GM12891 (cell line): ENCODE measurements at regions not wholly inside any gene's neighbourhood (a gene's known extent, or its start where the extent isn't known, plus 50 kb on each side); places are given as distances from the start of the nearest gene placed in this dataset.

Source experiments
- DNase-seq: peaks from one replicate; pipeline ENCODE4 v3.0.0; 2011; ENCODE audit warnings: low spot score; ENCODE audit not compliant: insufficient read length
- FAIRE-seq: peaks from 2 replicates; lab custom pipeline; 2011; peaks lifted over from hg19 to GRCh38; lab: Jason Lieb, UNC
- PAX5 ChIP-seq: IDR thresholded peaks from 2 replicates; pipeline ENCODE4 v1.6.1; 2011; ENCODE audit warnings: low read length, moderate library complexity, mild to moderate bottlenecking; ENCODE audit not compliant: insufficient read depth, severe bottlenecking
- POLR2A ChIP-seq: IDR thresholded peaks from 2 replicates; pipeline ENCODE4 v1.6.1; 2011; ENCODE audit warnings: low read depth, low read length, control low read depth
- POLR2AphosphoS5 ChIP-seq: IDR thresholded peaks from 2 replicates; pipeline ENCODE4 v1.6.1; 2011; ENCODE audit warnings: low read depth, low read length, control low read depth
- POU2F2 ChIP-seq: IDR thresholded peaks from 2 replicates; pipeline ENCODE4 v1.6.1; 2011; ENCODE audit warnings: low read depth, mild to moderate bottlenecking, control low read depth, low read length, moderate library complexity
- SPI1 ChIP-seq: IDR thresholded peaks from 2 replicates; pipeline ENCODE4 v1.6.1; 2011; ENCODE audit warnings: low read depth, low read length, control low read depth
- TAF1 ChIP-seq: IDR thresholded peaks from 2 replicates; pipeline ENCODE4 v1.6.1; 2011; ENCODE audit warnings: low read depth, low read length, control low read depth

- TF ChIP-seq POLR2A: no peak
- DNase-seq (no peak), FAIRE-seq (no peak)
These were observed 197.3 kb downstream of the CAAP1 start for GRCh38 chr9:26695298-26695622.

DNA sequence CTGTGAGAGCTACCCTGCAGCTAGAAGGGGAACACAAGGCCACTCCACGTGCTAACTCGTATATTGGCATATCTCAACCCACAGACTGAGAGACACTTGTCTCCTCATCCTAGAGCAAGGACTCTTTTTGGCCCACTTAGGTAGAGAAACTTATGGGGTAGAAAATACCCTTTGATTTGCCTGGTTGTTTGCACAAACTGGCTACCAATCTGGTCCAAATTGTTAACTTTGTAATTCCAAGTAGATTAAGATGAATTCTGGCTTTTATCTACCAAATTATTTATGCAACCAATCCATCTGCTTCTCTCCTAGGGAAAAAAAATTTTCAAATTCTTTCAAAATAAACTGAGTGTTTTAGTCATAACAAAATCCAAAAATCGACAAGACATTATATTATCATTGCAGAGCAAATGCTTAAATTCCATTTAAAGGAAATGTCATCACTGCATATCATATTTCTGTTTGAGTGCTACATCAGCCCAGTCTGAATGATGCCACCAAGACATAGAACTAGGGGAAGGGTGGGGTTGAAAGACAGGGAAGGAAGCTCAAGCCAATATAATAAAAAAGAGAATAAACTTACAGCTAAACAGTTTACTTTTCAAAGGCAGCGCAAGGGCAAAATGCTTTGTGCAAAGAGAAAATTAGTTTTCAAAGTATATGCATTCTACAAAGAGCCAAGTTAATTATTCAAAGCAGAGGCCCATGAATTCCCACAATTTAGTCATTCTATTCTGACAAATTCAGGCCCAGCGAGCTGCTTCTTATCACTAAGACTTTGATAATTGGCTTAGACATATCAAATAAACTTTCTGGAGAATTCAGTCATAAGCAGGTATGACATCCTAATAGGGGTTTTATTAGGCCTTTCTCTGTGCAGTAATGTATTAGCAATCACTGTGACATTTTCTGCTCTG, 198.0 kb downstream of the CAAP1 start:
- no peak for FAIRE-seq
- DNase-seq: no peak
- no peak for TF ChIP-seq POU2F2
- no peak for TF ChIP-seq TAF1

GRCh38 chr9:26689041-26689440, 203.6 kb downstream of the CAAP1 start:
- DNase-seq: no peak
- no peak for TF ChIP-seq TAF1
- no peak for TF ChIP-seq POU2F2
- no peak for TF ChIP-seq PAX5
- no peak for TF ChIP-seq POLR2A
- TF ChIP-seq SPI1: no peak
- no peak for TF ChIP-seq POLR2AphosphoS5
- FAIRE-seq: no peak

GRCh38 chr9:26687421-26687820, 205.2 kb downstream of the CAAP1 start:
- no peak for FAIRE-seq
- DNase-seq: no peak
- TF ChIP-seq PAX5 (no peak), SPI1 (no peak), POLR2AphosphoS5 (no peak)

- FAIRE-seq (no peak), DNase-seq (no peak)
- TF ChIP-seq POLR2A: no peak
- TF ChIP-seq TAF1: no peak
- no peak for TF ChIP-seq POU2F2
- TF ChIP-seq PAX5: no peak
- TF ChIP-seq SPI1: no peak
These were observed 206.8 kb downstream of the CAAP1 start for GRCh38 chr9:26685818-26686217.

DNA sequence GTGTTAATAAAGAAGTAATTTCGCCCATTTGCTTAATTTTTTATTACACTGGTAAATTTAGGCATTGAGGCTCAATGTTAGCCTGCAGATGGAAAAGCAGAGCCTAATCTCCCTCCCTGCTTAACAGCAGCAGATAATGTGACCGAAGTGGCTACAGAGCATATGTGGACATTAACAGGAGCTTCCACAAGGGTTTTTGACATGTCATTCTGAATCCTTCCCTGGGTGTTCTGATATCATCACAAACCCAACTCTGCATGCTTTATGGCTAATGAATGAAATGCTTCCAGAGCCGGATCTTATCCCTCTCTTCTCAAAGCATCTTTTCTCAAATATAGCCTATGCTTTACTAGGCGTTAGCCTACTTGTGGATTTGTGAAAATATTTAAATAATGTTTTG, 208.6 kb downstream of the CAAP1 start:
- TF ChIP-seq PAX5 (no peak), SPI1 (no peak), POU2F2 (no peak), TAF1 (no peak), POLR2AphosphoS5 (no peak), POLR2A (no peak)
- DNase-seq: no peak
- no peak for FAIRE-seq

DNA sequence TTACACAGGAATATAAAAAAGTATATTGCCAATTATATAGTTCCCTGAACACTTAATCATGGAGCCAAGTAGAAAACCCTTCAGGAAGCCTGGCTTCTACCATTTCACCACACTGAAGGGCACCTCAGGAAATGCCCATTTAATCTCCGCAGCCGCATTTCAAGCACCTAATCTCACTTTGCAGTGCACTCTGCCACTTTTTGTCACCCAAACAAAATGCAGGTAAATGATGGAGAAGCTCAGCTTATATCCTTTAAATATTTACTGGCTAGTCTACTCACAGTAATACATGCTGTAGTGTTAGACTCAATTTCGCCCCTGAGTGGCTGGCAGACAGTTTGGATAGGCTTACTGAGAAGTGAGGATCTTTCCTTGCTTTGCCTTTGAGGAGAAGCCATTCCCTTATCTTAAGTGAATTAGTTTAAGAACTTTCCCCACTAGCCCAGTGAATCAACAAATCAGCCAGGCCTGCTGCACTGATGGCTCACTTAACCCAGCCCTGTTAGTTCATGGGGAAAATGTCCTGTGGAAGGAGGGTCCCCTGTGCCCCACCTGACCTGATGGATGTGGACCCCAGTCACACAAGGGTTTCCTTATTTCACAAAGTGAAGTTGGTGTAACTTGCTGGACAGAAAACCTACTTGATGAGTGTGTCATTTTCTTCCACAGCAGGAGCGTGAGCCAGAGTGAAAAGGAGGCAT, 209.7 kb downstream of the CAAP1 start:
- TF ChIP-seq POLR2A (no peak), POU2F2 (no peak), TAF1 (no peak), SPI1 (no peak), POLR2AphosphoS5 (no peak), PAX5 (no peak)
- FAIRE-seq (no peak), DNase-seq (no peak)

GRCh38 chr9:26682041-26682440, 210.6 kb downstream of the CAAP1 start:
- FAIRE-seq: no peak
- TF ChIP-seq POLR2AphosphoS5 (no peak), PAX5 (no peak), POU2F2 (no peak), POLR2A (no peak), TAF1 (no peak), SPI1 (no peak)
- DNase-seq: no peak

DNA sequence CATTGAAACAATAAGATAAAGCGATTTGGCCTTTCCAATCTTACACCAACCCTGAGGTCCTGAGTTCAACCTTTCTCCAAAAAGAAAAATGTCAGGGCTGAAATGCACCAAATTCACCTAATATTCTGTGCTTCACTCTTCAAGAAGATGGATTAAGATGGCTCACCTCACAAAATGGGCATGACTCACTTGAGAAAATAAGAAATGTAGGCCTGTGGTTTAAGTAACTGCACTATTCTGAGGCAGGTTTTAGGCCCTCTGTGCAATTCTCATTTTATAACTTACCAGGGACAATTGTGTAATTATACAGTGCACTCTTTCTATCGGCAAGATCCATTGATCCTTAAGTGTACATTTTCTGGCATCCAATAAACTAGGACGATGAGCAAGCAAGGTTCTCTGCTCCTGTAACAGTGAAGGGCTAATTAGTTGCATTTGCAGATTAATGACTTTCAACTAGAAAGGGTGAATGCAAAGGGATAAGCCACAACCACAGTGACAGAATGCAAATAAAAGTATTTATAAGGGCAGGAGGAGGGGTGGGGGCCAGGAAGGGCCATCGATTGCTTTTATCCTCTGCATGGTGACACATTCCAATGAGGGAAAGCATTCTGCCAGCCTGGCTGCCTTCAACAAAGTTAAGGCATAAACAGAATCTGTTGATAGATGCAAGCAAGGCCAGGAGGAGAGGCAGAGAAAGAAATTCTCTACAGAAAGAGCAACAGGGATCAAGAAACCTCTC, 214.5 kb downstream of the CAAP1 start:
- no peak for DNase-seq
- TF ChIP-seq POU2F2: no peak
- no peak for TF ChIP-seq POLR2A
- no peak for TF ChIP-seq POLR2AphosphoS5
- no peak for TF ChIP-seq PAX5
- TF ChIP-seq TAF1: no peak
- no peak for TF ChIP-seq SPI1
- no peak for FAIRE-seq

GRCh38 chr9:26675035-26675434, 217.6 kb downstream of the CAAP1 start:
- no peak for TF ChIP-seq POLR2A
- no peak for TF ChIP-seq PAX5
- TF ChIP-seq POLR2AphosphoS5: no peak
- TF ChIP-seq POU2F2: no peak
- TF ChIP-seq TAF1: no peak
- TF ChIP-seq SPI1: no peak
- DNase-seq: no peak
- FAIRE-seq: no peak
